ENCODE measurements at regions not wholly inside any gene's neighbourhood (a gene's known extent, or its start where the extent isn't known, plus 50 kb on each side); places are given as distances from the start of the nearest gene placed in this dataset.

DNA sequence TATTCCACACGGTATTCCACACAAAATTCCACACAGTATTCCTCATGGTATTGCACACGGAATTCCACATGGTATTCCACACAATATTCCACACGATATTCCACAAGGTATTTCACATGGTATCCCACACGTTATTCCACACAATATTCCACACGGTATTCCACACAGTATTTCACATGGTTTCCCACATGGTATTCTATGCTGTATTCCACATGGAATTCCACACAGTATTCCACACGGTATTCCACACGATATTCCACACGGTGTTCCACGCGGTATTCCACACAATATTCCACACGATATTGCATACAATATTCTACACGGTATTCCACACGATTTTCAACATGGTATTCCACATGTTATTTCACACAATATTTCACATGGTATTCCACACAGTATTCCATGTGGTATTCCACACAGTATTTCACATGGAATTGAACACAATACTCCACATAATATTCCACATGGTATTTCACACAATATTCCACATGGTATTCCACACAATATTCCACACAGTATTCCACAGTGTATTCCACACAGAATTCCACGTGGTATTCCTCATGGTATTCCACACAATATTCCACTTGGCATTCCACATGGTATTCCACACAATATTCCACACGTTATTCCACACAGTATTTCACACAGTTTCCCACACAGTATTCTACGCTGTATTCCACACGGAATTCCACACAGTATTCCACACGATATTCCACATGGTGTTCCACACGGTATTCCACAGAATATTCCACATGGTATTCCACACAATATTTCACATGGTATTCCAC, 136.0 kb upstream of the CHST15 start:
- H3K79me2 ChIP-seq (ENCODE audit: control insufficient read depth, insufficient read depth, low read length): no peaks in the 10 kb centered on the region
- H3K4me1 ChIP-seq (ENCODE audit: control insufficient read depth, extremely low read depth, insufficient read depth, low read length): no peaks in the 10 kb centered on the region
- H4K20me1 ChIP-seq (ENCODE audit: control insufficient read depth, extremely low read depth, insufficient read depth, low read length): no peaks in the 10 kb centered on the region
- H2AFZ ChIP-seq (ENCODE audit: low read length): no peak overlapping the region
- no peaks in the 10 kb centered on the region for H3K27me3 ChIP-seq (ENCODE audit: control insufficient read depth, insufficient read depth, low read length)
- H3K36me3 ChIP-seq (ENCODE audit: control insufficient read depth, insufficient read depth, low read length): no peaks in the 10 kb centered on the region
- no peak for TF ChIP-seq EZH2 (IDR thresholded peaks at IDR 0.05; ENCODE audit: low read length, missing control alignments)
- TF ChIP-seq, protein P1, sequence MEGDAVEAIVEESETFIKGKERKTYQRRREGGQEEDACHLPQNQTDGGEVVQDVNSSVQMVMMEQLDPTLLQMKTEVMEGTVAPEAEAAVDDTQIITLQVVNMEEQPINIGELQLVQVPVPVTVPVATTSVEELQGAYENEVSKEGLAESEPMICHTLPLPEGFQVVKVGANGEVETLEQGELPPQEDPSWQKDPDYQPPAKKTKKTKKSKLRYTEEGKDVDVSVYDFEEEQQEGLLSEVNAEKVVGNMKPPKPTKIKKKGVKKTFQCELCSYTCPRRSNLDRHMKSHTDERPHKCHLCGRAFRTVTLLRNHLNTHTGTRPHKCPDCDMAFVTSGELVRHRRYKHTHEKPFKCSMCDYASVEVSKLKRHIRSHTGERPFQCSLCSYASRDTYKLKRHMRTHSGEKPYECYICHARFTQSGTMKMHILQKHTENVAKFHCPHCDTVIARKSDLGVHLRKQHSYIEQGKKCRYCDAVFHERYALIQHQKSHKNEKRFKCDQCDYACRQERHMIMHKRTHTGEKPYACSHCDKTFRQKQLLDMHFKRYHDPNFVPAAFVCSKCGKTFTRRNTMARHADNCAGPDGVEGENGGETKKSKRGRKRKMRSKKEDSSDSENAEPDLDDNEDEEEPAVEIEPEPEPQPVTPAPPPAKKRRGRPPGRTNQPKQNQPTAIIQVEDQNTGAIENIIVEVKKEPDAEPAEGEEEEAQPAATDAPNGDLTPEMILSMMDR (conservative IDR thresholded peaks at IDR 0.05 in 1 of 2, IDR thresholded peaks at IDR 0.05 in 1 of 2; ENCODE audit: low read depth in 1 of 2, low read length in 2 of 2): no peak
- H3K4me2 ChIP-seq (ENCODE audit: extremely low read depth, insufficient read depth, low read length): no peak overlapping the region
- no peak overlapping the region for H3K9ac ChIP-seq (ENCODE audit: insufficient read depth, low read length)
- no peaks in the 10 kb centered on the region for H3K9me3 ChIP-seq (ENCODE audit: control insufficient read depth, insufficient read depth, low read depth, low read length)
- H3K4me3 ChIP-seq (replicated peaks in 1 of 4; ENCODE audit: control extremely low read depth in 1 of 4, insufficient read depth in 1 of 4, low read depth in 3 of 4, low read length in 4 of 4): no peak overlapping the region
- DNase-seq (ENCODE audit: low read depth in 2 of 2): no peak
- H3K27ac ChIP-seq (ENCODE audit: insufficient read depth, low read length): no peak overlapping the region

DNA sequence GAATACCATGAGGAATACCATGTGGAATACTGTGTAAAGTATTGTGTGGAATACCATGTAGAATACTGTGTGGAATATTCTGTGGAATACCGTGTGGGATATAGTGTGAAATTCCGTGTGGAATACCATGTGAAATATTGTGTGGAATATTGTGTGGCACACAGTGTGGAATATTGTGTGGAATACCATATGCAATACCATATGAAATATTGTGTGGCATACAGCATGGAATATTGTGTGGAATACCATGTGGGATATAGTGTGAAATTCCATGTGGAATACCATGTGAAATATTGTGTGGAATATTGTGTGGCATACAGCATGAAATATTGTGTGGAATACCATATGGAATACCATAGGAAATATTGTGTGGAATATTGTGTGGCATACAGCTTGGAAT, 135.1 kb upstream of the CHST15 start:
- no peak for DNase-seq (ENCODE audit: low read depth in 2 of 2)
- Histone ChIP-seq H3K4me3 (replicated peaks in 1 of 4; ENCODE audit: control extremely low read depth in 1 of 4, insufficient read depth in 1 of 4, low read depth in 3 of 4, low read length in 4 of 4) (no peak overlapping the region), H3K79me2 (ENCODE audit: control insufficient read depth, insufficient read depth, low read length) (no peaks in the 10 kb centered on the region), H3K9ac (ENCODE audit: insufficient read depth, low read length) (no peak overlapping the region), H3K36me3 (ENCODE audit: control insufficient read depth, insufficient read depth, low read length) (no peaks in the 10 kb centered on the region), H4K20me1 (ENCODE audit: control insufficient read depth, extremely low read depth, insufficient read depth, low read length) (no peaks in the 10 kb centered on the region), H3K27me3 (ENCODE audit: control insufficient read depth, insufficient read depth, low read length) (no peaks in the 10 kb centered on the region), H3K9me3 (ENCODE audit: control insufficient read depth, insufficient read depth, low read depth, low read length) (no peaks in the 10 kb centered on the region), H3K4me2 (ENCODE audit: extremely low read depth, insufficient read depth, low read length) (no peak overlapping the region), H3K27ac (ENCODE audit: insufficient read depth, low read length) (no peak overlapping the region), H3K4me1 (ENCODE audit: control insufficient read depth, extremely low read depth, insufficient read depth, low read length) (no peaks in the 10 kb centered on the region), H2AFZ (ENCODE audit: low read length) (no peak overlapping the region)
- TF ChIP-seq, protein P1 (conservative IDR thresholded peaks at IDR 0.05 in 1 of 2, IDR thresholded peaks at IDR 0.05 in 1 of 2; ENCODE audit: low read depth in 1 of 2, low read length in 2 of 2): no peak
- no peak for TF ChIP-seq EZH2 (IDR thresholded peaks at IDR 0.05; ENCODE audit: low read length, missing control alignments)

DNA sequence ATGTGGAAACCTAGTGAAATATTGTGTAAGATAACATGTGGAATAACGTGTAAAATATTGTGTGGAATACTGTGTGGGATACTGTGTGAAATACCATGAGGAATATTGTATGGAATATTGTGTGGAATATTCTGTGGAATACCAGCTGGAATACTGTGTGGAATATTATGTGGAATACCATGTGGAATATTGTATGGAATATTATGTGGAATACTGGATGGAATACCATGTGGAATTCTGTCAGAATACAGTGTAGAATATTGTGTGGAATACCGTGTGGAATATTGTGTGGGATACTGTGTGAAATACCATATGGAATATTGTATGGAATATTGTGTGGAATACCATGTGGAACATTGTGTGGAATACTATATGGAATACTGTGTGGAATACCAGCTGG, 134.6 kb upstream of the CHST15 start:
- Histone ChIP-seq H3K4me1 (ENCODE audit: control insufficient read depth, extremely low read depth, insufficient read depth, low read length) (no peaks in the 10 kb centered on the region), H3K9ac (ENCODE audit: insufficient read depth, low read length) (no peak overlapping the region), H3K36me3 (ENCODE audit: control insufficient read depth, insufficient read depth, low read length) (no peaks in the 10 kb centered on the region), H3K27me3 (ENCODE audit: control insufficient read depth, insufficient read depth, low read length) (no peaks in the 10 kb centered on the region), H3K27ac (ENCODE audit: insufficient read depth, low read length) (no peak overlapping the region), H4K20me1 (ENCODE audit: control insufficient read depth, extremely low read depth, insufficient read depth, low read length) (no peaks in the 10 kb centered on the region), H3K9me3 (ENCODE audit: control insufficient read depth, insufficient read depth, low read depth, low read length) (no peaks in the 10 kb centered on the region), H3K79me2 (ENCODE audit: control insufficient read depth, insufficient read depth, low read length) (no peaks in the 10 kb centered on the region), H3K4me2 (ENCODE audit: extremely low read depth, insufficient read depth, low read length) (no peak overlapping the region), H2AFZ (ENCODE audit: low read length) (no peak overlapping the region), H3K4me3 (replicated peaks in 1 of 4; ENCODE audit: control extremely low read depth in 1 of 4, insufficient read depth in 1 of 4, low read depth in 3 of 4, low read length in 4 of 4) (no peak overlapping the region)
- TF ChIP-seq, protein P1 (conservative IDR thresholded peaks at IDR 0.05 in 1 of 2, IDR thresholded peaks at IDR 0.05 in 1 of 2; ENCODE audit: low read depth in 1 of 2, low read length in 2 of 2): no peak
- DNase-seq (ENCODE audit: low read depth in 2 of 2): no peak

Data from fibroblast of lung (primary cell).